HG02763 (cell line): ENCODE measurements at regions not wholly inside any gene's neighbourhood (a gene's known extent, or its start where the extent isn't known, plus 50 kb on each side); places are given as distances from the start of the nearest gene placed in this dataset.
"Not testable (repeated sequence)": the region's sequence is repeated elsewhere in the genome, so short reads cannot be mapped to it uniquely, and the experiment has no call there.

Experiments
- ATAC-seq: cut with Tn5 transposase; IDR thresholded peaks from one replicate; pipeline ENCODE4 v1.9.1; 2021; ENCODE audit warnings: mild to moderate bottlenecking, moderate library complexity; ENCODE audit not compliant: unreplicated experiment

GRCh38 chr6:168866534-168866933 is 387.1 kb downstream of the THBS2 start:
- no peak for ATAC-seq

GRCh38 chr6:168865522-168865921 is 388.1 kb downstream of the THBS2 start:
- ATAC-seq = no peak

GRCh38 chr6:168864541-168865460 is 388.8 kb downstream of the THBS2 start:
- ATAC-seq = no peak

- no peak for ATAC-seq
These were observed 390.2 kb downstream of the THBS2 start for GRCh38 chr6:168863467-168863866.

- no peak for ATAC-seq
These were observed 391.2 kb downstream of the THBS2 start for GRCh38 chr6:168862346-168862980.

GRCh38 chr6:168860987-168861386 is 392.7 kb downstream of the THBS2 start:
- ATAC-seq = no peak

GRCh38 chr6:168860341-168860740 is 393.3 kb downstream of the THBS2 start:
- ATAC-seq = no peak

- ATAC-seq = no peak
These were observed 394.7 kb downstream of the THBS2 start for GRCh38 chr6:168858926-168859325.

GRCh38 chr6:168856914-168857313 is 396.7 kb downstream of the THBS2 start:
- no peak for ATAC-seq

GRCh38 chr6:168852376-168852884 is 401.2 kb downstream of the THBS2 start:
- no peak for ATAC-seq

- ATAC-seq = no peak
These were observed 401.9 kb downstream of the THBS2 start for GRCh38 chr6:168851460-168852375.

- ATAC-seq = not testable (repeated sequence)
These were observed 403.5 kb downstream of the THBS2 start for GRCh38 chr6:168850027-168850736.

- no peak for ATAC-seq
These were observed 404.2 kb downstream of the THBS2 start for GRCh38 chr6:168849459-168849858.

GRCh38 chr6:168848797-168849196 is 404.8 kb downstream of the THBS2 start:
- ATAC-seq = no peak

GRCh38 chr6:168844821-168845609 is 404.0 kb downstream of the SMOC2 start:
- ATAC-seq = no peak

GRCh38 chr6:168842632-168843212 is 401.7 kb downstream of the SMOC2 start:
- not testable (repeated sequence) for ATAC-seq

GRCh38 chr6:168841609-168842278 is 400.8 kb downstream of the SMOC2 start:
- ATAC-seq = no peak

- not testable (repeated sequence) for ATAC-seq
These were observed 399.9 kb downstream of the SMOC2 start for GRCh38 chr6:168840932-168841331.
